NCI-H146 (cell line): ENCODE measurements at regions not wholly inside any gene's neighbourhood (a gene's known extent, or its start where the extent isn't known, plus 50 kb on each side); places are given as distances from the start of the nearest gene placed in this dataset.

Experiments used
- DNase-seq: peaks from one replicate; lab custom pipeline; 2025; lab: John Stamatoyannopoulos, UW

DNA sequence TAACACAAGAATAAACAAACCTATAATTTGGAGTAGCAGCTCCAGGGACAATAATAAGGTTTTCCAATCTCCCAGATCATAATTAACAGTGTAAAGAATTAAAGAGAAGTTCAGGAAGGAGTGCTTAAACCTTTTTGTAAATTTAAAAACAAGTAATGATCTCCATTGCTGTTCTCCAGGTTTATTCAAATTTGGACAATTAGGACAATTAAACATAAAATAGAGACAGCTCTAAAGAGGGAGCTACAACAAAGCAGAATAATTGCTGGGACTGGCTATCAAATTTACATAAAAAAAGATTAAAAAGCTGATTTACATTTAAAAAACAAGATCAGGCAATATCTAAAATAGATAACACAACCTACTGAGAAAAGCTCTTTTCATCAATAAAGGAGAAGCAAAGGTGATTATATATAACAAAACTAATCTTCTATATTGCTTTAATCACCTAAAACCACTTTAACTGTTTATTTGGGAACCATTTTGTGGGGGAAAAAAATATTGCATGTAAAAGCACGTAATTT is 80.1 kb upstream of the CREB1 start:
- no peak for DNase-seq

DNA sequence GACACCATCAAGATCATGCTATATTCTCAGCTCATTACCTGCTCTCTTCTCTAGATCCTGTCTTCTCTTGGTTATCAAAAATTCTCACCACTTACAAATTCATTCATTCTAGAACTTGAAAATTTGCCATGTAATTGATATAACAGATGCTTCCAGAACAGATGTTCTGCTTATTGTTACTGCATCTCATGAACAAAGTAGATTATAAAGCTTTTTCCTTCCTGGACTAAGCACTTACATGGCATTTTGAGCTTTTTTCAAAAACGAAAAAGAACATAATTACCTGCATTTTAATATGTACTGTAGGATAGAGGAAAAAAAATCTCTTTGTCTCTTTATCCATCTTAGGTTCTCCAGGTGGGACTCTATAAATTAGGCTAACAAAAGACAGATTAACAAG is 79.6 kb upstream of the CREB1 start:
- no peak for DNase-seq

DNA sequence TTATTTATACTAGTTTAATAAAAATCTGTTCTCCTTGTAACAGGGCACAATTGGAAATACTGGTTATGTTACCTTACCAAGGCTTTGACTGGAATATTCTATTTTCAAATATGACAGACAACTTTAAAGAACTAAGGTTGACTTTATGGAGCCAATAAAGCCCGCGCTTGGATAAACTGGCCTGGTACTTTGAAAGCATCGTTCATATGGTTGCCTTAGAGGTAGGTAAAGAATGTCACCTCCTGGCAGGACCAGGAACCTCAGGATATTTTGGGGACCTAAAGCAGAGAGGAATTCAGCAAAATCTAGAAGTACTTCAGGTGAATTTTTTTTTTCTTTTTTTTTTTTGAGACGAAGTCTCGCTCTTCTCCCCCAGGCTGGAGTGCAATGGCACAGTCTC is 71.2 kb upstream of the CREB1 start:
- DNase-seq: no peak

DNA sequence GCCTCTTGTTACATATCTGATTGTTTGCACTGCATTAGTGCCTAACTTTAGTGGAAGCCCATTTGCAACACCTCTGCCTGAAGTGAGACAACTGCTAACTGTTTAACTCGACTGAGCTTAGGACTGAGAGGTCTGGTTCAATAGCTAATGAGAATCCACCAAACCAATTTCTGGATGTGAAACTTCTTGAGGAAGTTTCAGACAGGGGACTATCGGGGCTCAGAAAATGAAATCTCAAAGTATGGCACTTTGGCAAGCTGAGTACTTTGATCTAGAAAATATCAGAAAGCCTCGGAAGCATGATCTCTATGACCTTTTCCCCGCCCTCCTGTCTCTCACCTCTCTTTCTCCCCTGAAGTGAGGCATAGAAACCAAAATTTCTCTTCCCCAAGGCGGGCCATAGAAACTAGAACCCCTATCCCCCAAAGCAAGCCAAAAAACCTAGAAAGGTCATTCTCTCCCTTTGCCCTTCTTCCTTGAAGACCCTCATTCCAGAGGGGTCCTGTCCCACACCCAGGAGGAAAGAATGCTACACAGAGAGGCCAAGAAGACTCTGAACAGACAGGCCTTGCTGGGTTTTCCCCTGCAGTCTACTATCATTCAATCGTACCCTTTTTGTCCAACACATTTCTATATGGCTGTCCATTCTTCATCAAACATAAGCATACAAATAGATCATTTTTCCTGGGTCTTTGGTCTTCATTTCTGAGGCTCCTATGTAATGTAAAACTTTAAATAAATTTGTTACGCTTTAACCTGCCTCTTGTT is 69.6 kb upstream of the CREB1 start:
- DNase-seq: no peak

DNA sequence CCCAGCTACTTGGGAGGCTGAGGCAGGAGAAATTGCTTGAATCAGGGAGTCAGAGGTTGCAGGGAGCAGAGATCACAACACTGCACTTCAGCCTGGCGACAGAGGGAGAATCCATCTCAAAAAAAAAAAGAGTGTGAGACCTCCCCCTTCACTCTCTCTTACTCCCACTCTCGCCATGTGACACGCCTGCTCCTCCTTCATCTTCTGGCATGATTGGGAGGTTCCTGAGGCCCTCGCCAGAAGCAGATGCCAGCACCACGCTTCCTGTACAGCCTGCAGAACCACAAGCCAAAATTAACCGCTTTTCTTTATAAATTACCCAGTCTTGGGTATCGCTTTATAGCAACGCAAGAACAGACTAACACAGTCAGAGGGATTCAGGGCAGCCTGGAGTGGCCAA is 66.3 kb upstream of the CREB1 start:
- DNase-seq: no peak

DNA sequence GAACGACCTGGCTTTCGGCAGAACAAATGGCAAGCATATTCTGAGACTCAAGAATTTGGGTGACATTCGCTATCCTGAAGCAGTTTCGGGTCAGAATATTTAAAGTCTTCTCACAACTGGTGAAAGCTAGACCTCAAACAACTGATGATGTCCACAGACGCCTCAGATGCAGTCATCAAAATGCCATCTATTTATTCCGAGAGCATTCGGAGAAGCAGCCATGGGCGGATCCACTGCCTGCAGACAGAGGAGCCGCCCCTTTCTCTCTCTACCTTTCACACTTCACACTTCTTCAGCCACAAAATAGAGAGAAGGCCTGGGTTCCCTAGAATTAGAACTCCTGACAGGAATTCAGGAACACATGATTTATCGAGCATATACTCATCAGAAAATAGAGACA is 65.8 kb upstream of the CREB1 start:
- DNase-seq: no peak

DNA sequence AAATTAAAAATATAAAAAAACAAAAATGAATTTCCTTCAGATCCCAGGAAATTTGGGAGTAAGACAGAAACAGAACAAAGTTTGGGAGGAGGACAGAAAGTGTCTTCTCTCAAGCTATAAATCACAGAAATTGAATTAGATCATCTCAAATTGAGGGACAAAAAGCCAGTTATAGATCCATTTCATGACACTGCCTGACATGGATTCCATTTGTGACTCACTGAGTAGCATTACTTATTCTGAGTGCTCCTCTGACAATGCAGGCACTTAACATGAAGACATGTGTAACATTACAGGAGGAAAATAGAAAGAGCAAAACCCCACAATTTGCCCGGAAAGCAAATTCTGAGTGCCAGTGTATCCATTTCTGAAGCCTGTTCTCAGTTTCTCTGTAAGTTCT is 63.9 kb upstream of the CREB1 start:
- no peak for DNase-seq

DNA sequence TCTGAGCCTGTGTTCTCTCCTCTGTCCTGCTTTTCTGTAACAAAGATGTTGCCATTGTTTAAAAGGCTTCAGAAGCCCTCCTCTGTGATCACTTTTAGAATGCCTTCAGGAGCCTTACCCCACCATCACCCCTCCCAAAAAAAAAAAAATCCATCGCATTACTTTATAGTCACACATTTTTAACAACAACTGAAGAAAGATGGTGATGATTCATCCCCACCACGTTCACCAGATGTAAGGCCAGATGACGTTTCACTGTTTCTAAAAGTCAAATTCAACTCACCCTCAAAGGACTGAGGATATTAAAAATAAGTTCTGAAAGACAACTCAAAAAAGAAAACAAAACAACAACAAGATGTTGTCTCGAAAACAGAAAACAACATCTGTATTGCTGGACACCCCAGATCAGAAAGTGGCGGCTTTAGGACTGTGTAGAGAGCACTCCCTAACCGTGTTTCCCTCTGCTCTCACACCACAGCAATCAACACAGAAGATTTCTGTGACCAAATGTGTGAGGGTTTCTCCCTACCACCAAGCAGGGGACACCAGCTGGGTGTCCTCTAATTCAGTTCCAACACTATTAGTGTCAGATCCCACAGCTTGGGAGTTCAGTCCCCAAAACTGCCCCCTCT is 61.9 kb upstream of the CREB1 start:
- DNase-seq: no peak

DNA sequence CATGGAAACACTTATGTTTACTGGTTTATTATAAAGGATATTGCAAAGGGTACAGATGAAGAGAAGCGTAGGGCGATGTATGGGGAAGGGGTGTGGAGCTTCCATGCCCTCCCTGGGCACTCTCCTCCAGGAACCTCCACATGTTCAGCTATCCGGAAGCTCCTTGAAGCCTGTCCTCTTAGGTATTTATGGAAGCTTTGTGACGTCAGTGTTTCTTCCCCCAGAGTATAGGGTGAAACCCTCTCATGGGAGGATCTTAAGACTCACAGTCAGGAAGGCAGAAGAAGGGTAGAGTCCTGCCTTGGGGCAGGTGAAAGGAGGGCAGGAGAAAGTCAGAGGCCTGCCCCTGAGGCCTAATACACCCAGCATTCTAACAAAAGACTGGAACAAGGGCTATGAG is 61.3 kb upstream of the CREB1 start:
- DNase-seq: no peak

DNA sequence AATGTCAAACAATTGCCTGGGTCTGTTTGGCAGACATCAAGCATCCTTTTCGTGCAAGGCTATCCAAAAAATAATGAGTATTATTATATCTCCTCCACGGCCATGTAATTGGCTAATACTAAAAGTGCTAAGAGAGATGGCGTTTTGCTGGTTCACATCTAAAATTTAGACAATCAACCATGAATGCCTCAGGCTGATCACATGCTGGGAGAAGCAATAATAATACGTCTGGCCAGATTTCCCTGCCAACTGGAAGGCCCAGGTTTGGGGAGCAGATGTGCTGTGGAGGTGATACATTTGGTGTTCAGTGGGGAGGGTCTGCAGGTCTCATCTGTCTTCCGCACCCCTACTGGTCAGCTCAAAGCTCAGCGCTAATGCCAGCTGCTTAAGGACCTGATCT is 60.3 kb upstream of the CREB1 start:
- peak; percentile 26 for DNase-seq

DNA sequence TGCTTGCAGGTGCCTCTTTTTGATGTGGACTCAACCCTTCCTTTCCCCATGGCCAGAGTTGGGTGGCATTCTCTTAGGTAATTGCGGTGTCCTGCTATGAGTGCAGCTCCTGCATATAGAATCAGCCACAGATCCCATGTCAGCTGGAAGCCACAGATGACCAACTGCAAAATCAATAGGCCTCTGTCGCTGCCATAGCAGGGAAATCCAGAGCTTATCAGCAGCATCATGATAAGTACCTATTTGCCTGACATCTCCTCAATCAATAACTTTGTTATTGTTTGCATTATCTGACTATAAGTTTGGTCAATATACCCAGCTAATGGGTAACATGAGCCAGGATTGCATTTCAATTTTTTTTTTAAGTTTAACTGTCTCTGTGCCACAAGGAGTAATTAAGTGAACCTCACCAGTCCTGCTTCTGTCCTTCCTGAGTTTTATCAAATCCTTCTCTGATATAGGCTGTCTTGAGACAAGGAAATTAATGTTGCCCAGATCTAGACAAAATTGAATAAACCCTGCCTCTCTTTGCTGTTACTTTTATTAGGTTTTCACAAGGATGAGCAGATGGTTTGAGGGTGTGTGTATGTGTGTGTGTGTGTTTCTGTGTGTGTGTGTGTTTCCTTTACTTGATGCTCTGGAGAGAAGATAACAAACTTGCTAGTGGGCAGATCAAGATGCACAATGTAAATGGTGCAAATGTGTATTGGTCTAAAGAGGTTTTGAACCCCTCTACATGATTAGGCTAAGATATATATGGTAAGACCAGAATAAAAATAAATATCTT is 59.6 kb upstream of the CREB1 start:
- DNase-seq: peak; percentile 84

DNA sequence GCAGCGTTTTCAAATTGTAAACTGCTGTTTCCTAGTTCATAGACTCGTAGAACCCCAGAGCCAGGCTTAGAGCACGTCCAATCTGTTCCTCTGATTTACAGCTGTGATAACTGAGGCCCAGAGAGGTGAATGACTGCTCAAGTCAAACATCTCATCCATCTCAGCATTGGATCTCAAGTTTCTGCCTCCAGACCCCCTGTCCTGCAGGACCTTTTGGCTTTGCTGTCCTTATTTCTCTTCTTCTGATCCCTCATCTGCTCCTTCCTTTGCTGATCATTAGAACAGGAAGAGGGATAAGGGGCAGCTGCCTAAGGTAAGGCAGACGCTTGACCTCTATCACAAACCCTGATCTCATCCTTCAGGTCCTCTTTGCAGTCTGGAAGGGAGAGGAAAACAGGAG is 58.5 kb upstream of the CREB1 start:
- DNase-seq: no peak

DNA sequence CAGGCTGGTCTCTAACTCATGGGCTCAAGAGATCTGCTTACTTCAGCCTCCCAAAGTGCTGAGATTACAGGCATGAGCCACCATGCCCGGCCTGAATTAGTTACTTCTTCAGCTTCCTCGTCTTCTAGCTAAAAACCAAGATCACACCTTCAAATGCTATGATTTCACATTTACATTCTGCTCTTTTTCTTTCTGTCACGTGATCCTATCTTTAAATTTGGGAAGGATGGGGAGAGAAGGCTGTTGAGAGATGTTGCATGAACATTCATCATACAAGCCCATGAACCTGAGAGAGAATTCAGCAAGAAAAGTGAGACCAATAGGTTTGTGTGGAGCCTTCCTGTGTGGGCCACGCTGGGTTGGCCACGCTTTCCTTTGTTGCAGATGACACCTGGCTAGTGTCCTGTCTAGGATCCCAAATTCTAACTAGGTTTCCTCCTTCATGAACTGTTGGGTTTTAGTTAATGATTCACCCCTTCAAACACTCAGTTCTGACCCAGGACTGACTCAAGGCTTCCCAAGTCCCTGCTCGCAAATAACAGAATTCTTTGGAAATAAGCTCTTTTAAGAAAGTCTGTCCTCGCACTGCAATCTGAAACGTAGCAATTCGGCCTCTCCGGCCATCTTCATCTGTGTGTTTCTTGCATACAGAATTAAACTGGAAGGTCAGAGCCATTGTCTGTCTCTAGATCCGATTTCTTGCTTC is 57.3 kb upstream of the CREB1 start:
- no peak for DNase-seq

DNA sequence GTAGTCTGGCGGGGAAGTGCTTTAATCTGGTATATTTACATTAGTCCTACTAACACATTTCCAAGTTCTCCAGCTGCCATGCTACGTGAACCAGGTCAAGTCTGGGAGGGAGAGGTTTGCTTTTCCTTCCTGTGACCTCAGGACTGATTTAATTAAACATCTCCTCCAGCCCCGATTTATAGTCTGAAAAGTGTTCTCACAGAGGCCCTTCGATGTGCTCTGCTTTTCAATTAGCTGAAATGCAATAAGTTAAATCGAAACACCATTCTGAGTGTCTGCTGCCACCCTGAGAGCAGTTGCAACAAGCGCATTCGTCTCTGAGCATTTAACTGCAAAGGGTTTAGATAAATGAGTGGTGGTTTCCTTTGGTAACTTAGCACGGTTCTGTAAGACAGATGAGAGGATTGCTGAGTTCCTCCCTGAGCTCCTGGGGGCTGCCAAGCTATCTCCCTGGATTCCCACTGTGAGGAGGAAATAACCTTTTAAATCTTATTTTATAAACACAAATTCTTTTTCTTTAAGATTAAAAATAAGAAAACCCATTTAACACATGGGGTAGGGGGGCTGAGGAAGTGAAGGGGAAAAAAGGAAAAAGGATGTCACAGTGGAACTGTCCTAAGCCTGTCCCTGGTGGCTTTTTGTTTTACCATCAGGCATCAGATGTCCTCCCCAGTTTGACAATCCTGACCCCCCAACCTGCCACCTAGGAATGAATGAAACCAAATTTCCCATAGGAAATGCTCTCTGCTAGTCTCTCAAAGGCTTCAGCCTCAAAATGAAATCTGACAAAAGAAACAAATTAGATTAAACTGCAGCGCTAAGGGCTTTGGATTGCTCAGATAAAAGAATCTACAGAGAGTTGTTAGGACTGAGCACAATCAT is 56.5 kb upstream of the CREB1 start:
- peak; percentile 10 for DNase-seq

DNA sequence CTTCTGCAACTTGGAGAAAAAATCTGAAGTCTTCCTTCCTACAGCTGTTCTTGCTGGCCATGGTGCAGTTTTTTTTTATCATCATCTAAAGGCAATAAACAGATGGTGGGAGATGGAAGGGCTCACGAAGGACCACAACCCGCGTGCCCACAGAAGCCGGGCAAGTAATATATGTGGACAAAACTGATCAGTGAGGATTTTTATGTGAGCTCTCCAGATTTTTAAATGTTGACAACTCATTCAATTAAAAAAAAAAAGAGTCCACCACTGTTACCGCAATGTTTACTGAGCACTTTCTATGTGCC is 55.9 kb upstream of the CREB1 start:
- DNase-seq: no peak

DNA sequence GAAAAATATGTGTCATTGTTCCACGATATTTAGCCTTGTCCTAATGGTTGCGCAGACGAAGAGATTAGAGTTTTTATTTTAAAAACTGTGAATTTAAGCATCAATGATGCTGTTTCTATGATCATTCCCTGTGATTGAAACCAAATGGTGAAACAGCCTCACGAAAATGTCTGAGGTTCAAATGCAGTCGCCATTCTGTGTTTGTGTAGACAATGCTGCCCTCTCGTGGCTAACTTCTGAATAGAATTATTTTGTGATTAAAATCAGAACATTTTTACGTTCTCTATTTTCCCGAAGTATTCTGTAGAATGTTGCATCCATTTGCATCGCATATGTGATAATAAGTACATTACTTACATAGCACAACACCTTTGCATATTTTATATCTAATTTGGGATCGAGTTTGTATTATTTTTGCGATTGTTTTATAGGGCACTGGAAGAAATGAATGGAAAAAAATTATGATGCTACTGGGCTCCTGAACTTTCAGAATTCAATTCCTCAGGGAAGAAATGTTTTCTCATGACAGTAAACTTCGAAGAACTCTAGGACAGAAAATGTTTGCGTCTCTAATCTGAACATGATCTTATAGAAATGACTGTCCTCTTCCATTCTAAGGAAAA is 54.8 kb upstream of the CREB1 start:
- DNase-seq: peak; percentile 13

DNA sequence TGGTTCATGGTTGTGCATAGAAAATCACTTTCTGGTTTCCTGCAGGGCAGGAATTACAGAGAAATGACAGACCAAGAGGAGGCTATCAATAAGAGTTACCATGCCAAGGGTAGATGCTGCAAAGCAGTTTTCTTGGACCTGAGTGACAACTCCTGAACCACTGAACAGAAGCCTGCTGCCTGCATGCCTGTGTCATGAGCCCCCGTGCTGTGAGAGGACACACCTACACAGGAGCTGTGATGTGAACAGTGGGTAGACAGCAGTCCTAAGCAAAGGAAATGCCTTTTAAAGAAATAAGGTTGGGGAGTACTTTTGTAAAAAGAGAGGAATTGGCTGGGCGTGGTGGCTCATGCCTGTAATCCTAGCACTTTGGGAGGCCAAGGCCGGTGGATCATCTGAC is 54.2 kb upstream of the CREB1 start:
- DNase-seq: no peak

DNA sequence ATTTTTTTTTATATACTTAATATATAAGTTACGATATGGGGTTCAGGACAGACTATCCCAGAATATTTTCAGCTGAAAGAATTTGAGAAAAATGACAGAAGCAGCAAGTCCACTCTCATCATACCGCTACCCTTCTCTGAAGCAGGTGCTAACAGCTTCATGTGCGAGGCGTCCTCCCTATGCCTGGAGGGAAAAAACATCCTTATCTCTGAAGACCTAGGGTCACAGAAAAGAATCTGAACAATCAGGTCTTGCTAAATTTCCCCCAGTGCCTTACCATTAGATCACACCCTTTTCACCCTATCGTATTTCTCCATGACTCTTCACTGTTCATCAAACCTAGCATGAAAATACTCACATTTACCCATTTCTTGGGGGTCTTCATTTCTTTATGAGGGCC is 51.9 kb upstream of the CREB1 start:
- DNase-seq: no peak

DNA sequence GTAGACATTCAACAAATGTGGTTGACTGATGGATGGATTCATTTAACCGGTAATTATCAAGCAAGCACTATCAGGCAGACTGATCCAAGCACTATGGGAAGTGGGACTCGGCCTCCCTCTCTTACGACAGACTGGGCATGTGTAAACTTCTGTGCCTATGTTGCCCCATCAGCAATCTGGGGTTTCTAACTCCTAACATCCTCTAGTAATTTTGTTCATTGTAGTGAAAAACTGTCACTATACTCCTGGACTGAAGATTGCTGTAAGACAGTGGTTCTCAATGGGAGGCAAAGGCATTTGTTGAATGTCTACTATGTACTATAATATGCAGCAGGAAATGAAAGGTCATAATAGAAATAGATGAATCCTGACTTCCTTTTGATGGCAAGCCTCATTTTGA is 51.2 kb upstream of the CREB1 start:
- no peak for DNase-seq

DNA sequence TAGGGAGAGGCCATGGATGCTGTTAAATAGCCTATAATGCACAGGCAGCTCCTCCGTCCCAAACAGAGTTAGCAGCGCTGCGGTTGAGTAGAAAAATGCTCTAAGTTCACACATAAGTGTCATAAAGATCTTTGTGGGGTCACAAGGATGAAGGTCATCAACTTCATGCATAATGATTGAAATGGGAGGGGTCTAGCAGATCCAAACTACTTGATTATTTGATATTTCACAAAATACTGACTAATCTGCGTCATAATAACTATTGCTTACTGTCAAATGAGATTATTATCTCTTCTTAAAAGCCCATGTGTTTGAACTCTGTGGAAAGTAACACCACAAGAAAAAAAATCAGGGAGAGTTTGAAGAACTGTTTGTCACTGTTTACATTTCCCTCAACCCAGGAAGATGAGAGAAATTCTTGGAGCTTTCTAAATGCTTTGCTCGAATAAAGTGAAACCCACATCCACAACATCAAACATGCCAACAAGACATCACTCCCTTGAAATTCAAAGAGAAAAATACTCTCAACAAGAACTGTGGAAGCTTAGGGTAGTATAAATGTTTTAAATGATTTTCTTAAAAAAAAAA is 50.5 kb upstream of the CREB1 start:
- DNase-seq: no peak
